HEK293 (cell line): ENCODE measurements at regions not wholly inside any gene's neighbourhood (a gene's known extent, or its start where the extent isn't known, plus 50 kb on each side); places are given as distances from the start of the nearest gene placed in this dataset.

ENCODE experiments used
- CTCF ChIA-PET: fragments of 350-600 bp; formaldehyde crosslinking; extraction: SDS; loops from one replicate; lab custom pipeline; 2021; ENCODE audit warnings: antibody characterized with exemption; lab: Yijun Ruan, JAX
- POLR2A ChIA-PET: fragments of 300-600 bp; formaldehyde crosslinking; extraction: SDS; loops from one replicate; lab custom pipeline; 2020; ENCODE audit warnings: antibody characterized with exemption, inconsistent platforms; lab: Yijun Ruan, JAX
- H3K27ac ChIP-seq: fragments of 200-500 bp; sonication (Bioruptor generic); 2 replicates; pipeline ENCODE4 v1.5.1; 2014; ENCODE audit warnings: low read depth, low read length, control low read depth, inconsistent platforms; ENCODE audit errors: extremely low read depth
- H3K36me3 ChIP-seq, 2 experiments: fragments of 200-500 bp in 1 of 2; sonication (Bioruptor generic) in 1 of 2; 1 replicate in 1 of 2; 2 replicates in 1 of 2; pipeline ENCODE4 v1.5.1; 2014 to 2017; ENCODE audit warnings: inconsistent platforms in 2 of 2, low read length in 2 of 2; ENCODE audit not compliant: control insufficient read depth in 2 of 2, insufficient read depth in 1 of 2
- H3K4me1 ChIP-seq: fragments of 200-500 bp; sonication (Bioruptor generic); 2 replicates; pipeline ENCODE4 v1.5.1; 2014; ENCODE audit warnings: mild to moderate bottlenecking, low read length, inconsistent platforms; ENCODE audit not compliant: control insufficient read depth, insufficient read depth
- H3K4me3 ChIP-seq: 2 replicates; pipeline ENCODE4 v1.5.1; 2011; ENCODE audit warnings: low read depth, mild to moderate bottlenecking, control low read depth, low read length, moderate library complexity
- H3K9me3 ChIP-seq: fragments of 200-500 bp; sonication (Bioruptor generic); 2 replicates; pipeline ENCODE4 v1.5.1; 2014; ENCODE audit warnings: low read depth, low read length, inconsistent platforms; ENCODE audit not compliant: control insufficient read depth, insufficient read depth
- HOXA7 ChIP-seq: sonication (generic); formaldehyde crosslinking; IDR thresholded peaks from 2 replicates; pipeline ENCODE4 v1.8.1; 2022; ENCODE audit warnings: missing genetic modification reagents, borderline replicate concordance
- HOXC10 ChIP-seq: sonication (generic); formaldehyde crosslinking; IDR thresholded peaks from 2 replicates; pipeline ENCODE4 v1.8.1; 2023; ENCODE audit warnings: mild to moderate bottlenecking, missing genetic modification reagents
- IKZF3 ChIP-seq: fragments of 450-650 bp; IDR thresholded peaks from 2 replicates; pipeline ENCODE4 v1.5.0; 2018; ENCODE audit warnings: missing biosample characterization, mild to moderate bottlenecking, missing genetic modification characterization, moderate library complexity
- KLF1 ChIP-seq: fragments of 450-650 bp; formaldehyde crosslinking; IDR thresholded peaks from 2 replicates; pipeline ENCODE4 v1.5.1; 2016; ENCODE audit warnings: missing biosample characterization, missing genetic modification characterization
- KLF7 ChIP-seq: fragments of 450-650 bp; formaldehyde crosslinking; IDR thresholded peaks from 2 replicates; pipeline ENCODE4 v1.5.1; 2016; ENCODE audit warnings: missing biosample characterization, missing genetic modification characterization, borderline replicate concordance
- KLF9 ChIP-seq: fragments of 450-650 bp; formaldehyde crosslinking; IDR thresholded peaks from 2 replicates; pipeline ENCODE4 v1.5.1; 2016; ENCODE audit warnings: missing biosample characterization, missing genetic modification characterization, low read depth
- RBAK ChIP-seq: fragments of 450-650 bp; formaldehyde crosslinking; IDR thresholded peaks from 2 replicates; pipeline ENCODE4 v1.5.1; 2016; ENCODE audit warnings: missing biosample characterization, missing genetic modification characterization
- ZBTB17 ChIP-seq: fragments of 450-650 bp; formaldehyde crosslinking; IDR thresholded peaks from 2 replicates; pipeline ENCODE4 v1.5.1; 2016; ENCODE audit warnings: missing biosample characterization, missing genetic modification characterization
- ZBTB48 ChIP-seq: fragments of 450-650 bp; formaldehyde crosslinking; IDR thresholded peaks from 2 replicates; pipeline ENCODE4 v1.5.1; 2016; ENCODE audit warnings: missing biosample characterization, missing genetic modification characterization
- ZBTB8A ChIP-seq: fragments of 450-650 bp; formaldehyde crosslinking; IDR thresholded peaks from 2 replicates; pipeline ENCODE4 v1.5.1; 2016; ENCODE audit warnings: missing biosample characterization, missing genetic modification characterization
- ZEB2 ChIP-seq: fragments of 450-650 bp; formaldehyde crosslinking; IDR thresholded peaks from 2 replicates; pipeline ENCODE4 v1.5.1; 2016; ENCODE audit warnings: missing biosample characterization, missing genetic modification characterization
- ZFHX2 ChIP-seq: fragments of 450-650 bp; formaldehyde crosslinking; conservative IDR thresholded peaks from 2 replicates; pipeline ENCODE4 v1.5.1; 2016; ENCODE audit warnings: missing biosample characterization, missing genetic modification characterization
- ZFP41 ChIP-seq: fragments of 450-650 bp; formaldehyde crosslinking; IDR thresholded peaks from 2 replicates; pipeline ENCODE4 v1.5.1; 2016; ENCODE audit warnings: missing biosample characterization, missing genetic modification characterization, borderline replicate concordance
- ZIC2 ChIP-seq: fragments of 450-650 bp; formaldehyde crosslinking; IDR thresholded peaks from 2 replicates; pipeline ENCODE4 v1.5.1; 2016; ENCODE audit warnings: missing biosample characterization, missing genetic modification characterization
- ZNF19 ChIP-seq: fragments of 450-650 bp; formaldehyde crosslinking; IDR thresholded peaks from 2 replicates; pipeline ENCODE4; 2016; ENCODE audit warnings: missing biosample characterization, missing genetic modification characterization, low read depth
- ZNF202 ChIP-seq: fragments of 450-650 bp; formaldehyde crosslinking; IDR thresholded peaks from 2 replicates; pipeline ENCODE4 v1.5.1; 2016; ENCODE audit warnings: missing biosample characterization, missing genetic modification characterization, borderline replicate concordance
- ZNF211 ChIP-seq: fragments of 450-650 bp; formaldehyde crosslinking; IDR thresholded peaks from 2 replicates; pipeline ENCODE4 v1.5.1; 2016; ENCODE audit warnings: low read depth, missing biosample characterization, missing genetic modification characterization
- ZNF24 ChIP-seq: fragments of 450-650 bp; formaldehyde crosslinking; IDR thresholded peaks from 2 replicates; pipeline ENCODE4 v1.5.1; 2016; ENCODE audit warnings: missing biosample characterization, missing genetic modification characterization
- ZNF274 ChIP-seq, 2 experiments: fragments of 200-500 bp in 1 of 2; fragments of 450-650 bp in 1 of 2; sonication (Bioruptor generic) in 1 of 2; formaldehyde crosslinking in 1 of 2; IDR thresholded peaks; 2 replicates each; pipeline versions ENCODE4 v1.5.1 to v1.6.1; 2014 to 2016; ENCODE audit warnings: borderline replicate concordance in 1 of 2, inconsistent platforms in 1 of 2, low read length in 1 of 2, missing biosample characterization in 1 of 2, missing genetic modification characterization in 1 of 2
- ZNF292 ChIP-seq: fragments of 450-650 bp; formaldehyde crosslinking; IDR thresholded peaks from 2 replicates; pipeline ENCODE4 v1.5.1; 2016; ENCODE audit warnings: low read depth, missing biosample characterization, missing genetic modification characterization, borderline replicate concordance
- ZNF426 ChIP-seq: fragments of 450-650 bp; formaldehyde crosslinking; IDR thresholded peaks from 2 replicates; pipeline ENCODE4 v1.5.1; 2017; ENCODE audit warnings: missing biosample characterization, missing genetic modification characterization, mild to moderate bottlenecking, inconsistent platforms, moderate library complexity
- ZNF521 ChIP-seq: fragments of 450-650 bp; formaldehyde crosslinking; IDR thresholded peaks from 2 replicates; pipeline ENCODE4 v1.5.1; 2017; ENCODE audit warnings: missing biosample characterization, mild to moderate bottlenecking, missing genetic modification characterization
- ZNF549 ChIP-seq: fragments of 450-650 bp; IDR thresholded peaks from 2 replicates; pipeline ENCODE4 v1.5.1; 2018; ENCODE audit warnings: missing biosample characterization, missing genetic modification characterization, mild to moderate bottlenecking, inconsistent platforms, moderate library complexity
- ZNF596 ChIP-seq: fragments of 450-650 bp; IDR thresholded peaks from 2 replicates; pipeline ENCODE4 v1.5.0; 2018; ENCODE audit warnings: missing biosample characterization, mild to moderate bottlenecking, missing genetic modification characterization, moderate library complexity
- ZNF624 ChIP-seq: fragments of 450-650 bp; formaldehyde crosslinking; IDR thresholded peaks from 2 replicates; pipeline ENCODE4 v1.5.1; 2017; ENCODE audit warnings: missing biosample characterization, missing genetic modification characterization
- ZNF776 ChIP-seq: fragments of 450-650 bp; formaldehyde crosslinking; IDR thresholded peaks from 2 replicates; pipeline ENCODE4 v1.5.0; 2017; ENCODE audit warnings: missing biosample characterization, missing genetic modification characterization, borderline replicate concordance
- ZNF792 ChIP-seq: fragments of 450-650 bp; formaldehyde crosslinking; IDR thresholded peaks from 2 replicates; pipeline ENCODE4 v1.5.1; 2016; ENCODE audit warnings: missing biosample characterization, missing genetic modification characterization
- TF ChIP-seq, protein P1 (sequence below): fragments of 450-650 bp; formaldehyde crosslinking; IDR thresholded peaks from 2 replicates; pipeline ENCODE4 v1.5.1; 2016; ENCODE audit warnings: missing biosample characterization, missing genetic modification characterization
- TF ChIP-seq, protein P2 (sequence below): fragments of 450-650 bp; formaldehyde crosslinking; IDR thresholded peaks from 2 replicates; pipeline ENCODE4 v1.5.1; 2016; ENCODE audit warnings: missing biosample characterization, missing genetic modification characterization, borderline replicate concordance
- TF ChIP-seq, protein P3 (sequence below): fragments of 450-650 bp; formaldehyde crosslinking; IDR thresholded peaks from 2 replicates; pipeline ENCODE4 v1.5.1; 2017; ENCODE audit warnings: missing biosample characterization, mild to moderate bottlenecking, missing genetic modification characterization, moderate library complexity

- no peaks in the 10 kb centered on the region for H3K9me3 ChIP-seq
- H3K36me3 ChIP-seq, result no peaks in the 10 kb centered on the region
- H3K27ac ChIP-seq, result no peak overlapping the region
- H3K4me1 ChIP-seq, result peaks cover 4% of the 10 kb centered on the region
- POLR2A ChIA-PET, result no interaction called here
- H3K4me3 ChIP-seq, result no peak overlapping the region
- no peak for TF ChIP-seq ZBTB17 (tag by site-specific recombination)
- no peak for TF ChIP-seq KLF9
- TF ChIP-seq ZNF426 (tag by site-specific recombination), result no peak
- TF ChIP-seq ZBTB48 (tag by site-specific recombination), result no peak
- TF ChIP-seq ZFHX2 (tag by site-specific recombination), result no peak
- TF ChIP-seq ZNF521, result no peak
- TF ChIP-seq HOXA7 (CRISPR knock-in tag), result no peak
- TF ChIP-seq ZNF549 (tag by site-specific recombination), result no peak
- TF ChIP-seq ZNF202 (tag by site-specific recombination), result no peak
- TF ChIP-seq IKZF3, result no peak
- TF ChIP-seq ZNF596 (tag by site-specific recombination), result no peak
- TF ChIP-seq ZNF19 (tag by site-specific recombination), result no peak
- TF ChIP-seq HOXC10, result no peak
- no peak for TF ChIP-seq ZNF292 (tag by site-specific recombination)
- no peak for TF ChIP-seq ZIC2 (tag by site-specific recombination)
- no peak for TF ChIP-seq ZNF776 (tag by site-specific recombination)
- TF ChIP-seq, protein P1, sequence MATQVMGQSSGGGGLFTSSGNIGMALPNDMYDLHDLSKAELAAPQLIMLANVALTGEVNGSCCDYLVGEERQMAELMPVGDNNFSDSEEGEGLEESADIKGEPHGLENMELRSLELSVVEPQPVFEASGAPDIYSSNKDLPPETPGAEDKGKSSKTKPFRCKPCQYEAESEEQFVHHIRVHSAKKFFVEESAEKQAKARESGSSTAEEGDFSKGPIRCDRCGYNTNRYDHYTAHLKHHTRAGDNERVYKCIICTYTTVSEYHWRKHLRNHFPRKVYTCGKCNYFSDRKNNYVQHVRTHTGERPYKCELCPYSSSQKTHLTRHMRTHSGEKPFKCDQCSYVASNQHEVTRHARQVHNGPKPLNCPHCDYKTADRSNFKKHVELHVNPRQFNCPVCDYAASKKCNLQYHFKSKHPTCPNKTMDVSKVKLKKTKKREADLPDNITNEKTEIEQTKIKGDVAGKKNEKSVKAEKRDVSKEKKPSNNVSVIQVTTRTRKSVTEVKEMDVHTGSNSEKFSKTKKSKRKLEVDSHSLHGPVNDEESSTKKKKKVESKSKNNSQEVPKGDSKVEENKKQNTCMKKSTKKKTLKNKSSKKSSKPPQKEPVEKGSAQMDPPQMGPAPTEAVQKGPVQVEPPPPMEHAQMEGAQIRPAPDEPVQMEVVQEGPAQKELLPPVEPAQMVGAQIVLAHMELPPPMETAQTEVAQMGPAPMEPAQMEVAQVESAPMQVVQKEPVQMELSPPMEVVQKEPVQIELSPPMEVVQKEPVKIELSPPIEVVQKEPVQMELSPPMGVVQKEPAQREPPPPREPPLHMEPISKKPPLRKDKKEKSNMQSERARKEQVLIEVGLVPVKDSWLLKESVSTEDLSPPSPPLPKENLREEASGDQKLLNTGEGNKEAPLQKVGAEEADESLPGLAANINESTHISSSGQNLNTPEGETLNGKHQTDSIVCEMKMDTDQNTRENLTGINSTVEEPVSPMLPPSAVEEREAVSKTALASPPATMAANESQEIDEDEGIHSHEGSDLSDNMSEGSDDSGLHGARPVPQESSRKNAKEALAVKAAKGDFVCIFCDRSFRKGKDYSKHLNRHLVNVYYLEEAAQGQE (tag by site-specific recombination), result no peak
- TF ChIP-seq, all 188 proteins: peak for 0
- CTCF ChIA-PET, result interaction anchor here (1.4 kb wide), 1 partner anchor 37 kb away, joined by 3 read pairs; no protein-coding TSS in a partner anchor
These were observed 264.3 kb downstream of the RPS24 start for GRCh38 chr10:78297997-78298396.

GRCh38 chr10:78298835-78299234 is 265.2 kb downstream of the RPS24 start:
- H3K4me3 ChIP-seq, result no peak overlapping the region
- no peak overlapping the region for H3K27ac ChIP-seq
- CTCF ChIA-PET, result interaction anchor here (1.3 kb wide), 1 partner anchor 251 kb away, joined by 4 read pairs; no protein-coding TSS in a partner anchor
- POLR2A ChIA-PET, result no interaction called here
- no peaks in the 10 kb centered on the region for H3K9me3 ChIP-seq
- no peaks in the 10 kb centered on the region for H3K36me3 ChIP-seq
- peaks cover 4% of the 10 kb centered on the region for H3K4me1 ChIP-seq
- TF ChIP-seq KLF7 (tag by site-specific recombination) (no peak), ZFP41 (no peak), ZNF211 (tag by site-specific recombination) (no peak), ZNF624 (tag by site-specific recombination) (no peak), ZEB2 (tag by site-specific recombination) (no peak), RBAK (no peak), ZBTB8A (tag by site-specific recombination) (no peak), ZNF274 (IDR thresholded peaks at IDR 0.05; ENCODE audit: low read length) (no peak), ZNF274 (tag by site-specific recombination; IDR thresholded peaks at IDR 0.05; ENCODE audit: borderline replicate concordance) (no peak), ZNF24 (tag by site-specific recombination) (no peak), ZNF792 (no peak), KLF1 (no peak)
- TF ChIP-seq, protein P2, sequence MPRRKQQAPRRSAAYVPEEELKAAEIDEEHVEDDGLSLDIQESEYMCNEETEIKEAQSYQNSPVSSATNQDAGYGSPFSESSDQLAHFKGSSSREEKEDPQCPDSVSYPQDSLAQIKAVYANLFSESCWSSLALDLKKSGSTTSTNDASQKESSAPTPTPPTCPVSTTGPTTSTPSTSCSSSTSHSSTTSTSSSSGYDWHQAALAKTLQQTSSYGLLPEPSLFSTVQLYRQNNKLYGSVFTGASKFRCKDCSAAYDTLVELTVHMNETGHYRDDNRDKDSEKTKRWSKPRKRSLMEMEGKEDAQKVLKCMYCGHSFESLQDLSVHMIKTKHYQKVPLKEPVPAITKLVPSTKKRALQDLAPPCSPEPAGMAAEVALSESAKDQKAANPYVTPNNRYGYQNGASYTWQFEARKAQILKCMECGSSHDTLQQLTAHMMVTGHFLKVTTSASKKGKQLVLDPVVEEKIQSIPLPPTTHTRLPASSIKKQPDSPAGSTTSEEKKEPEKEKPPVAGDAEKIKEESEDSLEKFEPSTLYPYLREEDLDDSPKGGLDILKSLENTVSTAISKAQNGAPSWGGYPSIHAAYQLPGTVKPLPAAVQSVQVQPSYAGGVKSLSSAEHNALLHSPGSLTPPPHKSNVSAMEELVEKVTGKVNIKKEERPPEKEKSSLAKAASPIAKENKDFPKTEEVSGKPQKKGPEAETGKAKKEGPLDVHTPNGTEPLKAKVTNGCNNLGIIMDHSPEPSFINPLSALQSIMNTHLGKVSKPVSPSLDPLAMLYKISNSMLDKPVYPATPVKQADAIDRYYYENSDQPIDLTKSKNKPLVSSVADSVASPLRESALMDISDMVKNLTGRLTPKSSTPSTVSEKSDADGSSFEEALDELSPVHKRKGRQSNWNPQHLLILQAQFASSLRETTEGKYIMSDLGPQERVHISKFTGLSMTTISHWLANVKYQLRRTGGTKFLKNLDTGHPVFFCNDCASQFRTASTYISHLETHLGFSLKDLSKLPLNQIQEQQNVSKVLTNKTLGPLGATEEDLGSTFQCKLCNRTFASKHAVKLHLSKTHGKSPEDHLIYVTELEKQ (tag by site-specific recombination), result no peak
- TF ChIP-seq, protein P3, sequence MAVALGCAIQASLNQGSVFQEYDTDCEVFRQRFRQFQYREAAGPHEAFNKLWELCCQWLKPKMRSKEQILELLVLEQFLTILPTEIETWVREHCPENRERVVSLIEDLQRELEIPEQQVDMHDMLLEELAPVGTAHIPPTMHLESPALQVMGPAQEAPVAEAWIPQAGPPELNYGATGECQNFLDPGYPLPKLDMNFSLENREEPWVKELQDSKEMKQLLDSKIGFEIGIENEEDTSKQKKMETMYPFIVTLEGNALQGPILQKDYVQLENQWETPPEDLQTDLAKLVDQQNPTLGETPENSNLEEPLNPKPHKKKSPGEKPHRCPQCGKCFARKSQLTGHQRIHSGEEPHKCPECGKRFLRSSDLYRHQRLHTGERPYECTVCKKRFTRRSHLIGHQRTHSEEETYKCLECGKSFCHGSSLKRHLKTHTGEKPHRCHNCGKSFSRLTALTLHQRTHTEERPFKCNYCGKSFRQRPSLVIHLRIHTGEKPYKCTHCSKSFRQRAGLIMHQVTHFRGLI (tag by site-specific recombination), result no peak
